ENCODE measurements at regions not wholly inside any gene's neighbourhood (a gene's known extent, or its start where the extent isn't known, plus 50 kb on each side); places are given as distances from the start of the nearest gene placed in this dataset.

DNA sequence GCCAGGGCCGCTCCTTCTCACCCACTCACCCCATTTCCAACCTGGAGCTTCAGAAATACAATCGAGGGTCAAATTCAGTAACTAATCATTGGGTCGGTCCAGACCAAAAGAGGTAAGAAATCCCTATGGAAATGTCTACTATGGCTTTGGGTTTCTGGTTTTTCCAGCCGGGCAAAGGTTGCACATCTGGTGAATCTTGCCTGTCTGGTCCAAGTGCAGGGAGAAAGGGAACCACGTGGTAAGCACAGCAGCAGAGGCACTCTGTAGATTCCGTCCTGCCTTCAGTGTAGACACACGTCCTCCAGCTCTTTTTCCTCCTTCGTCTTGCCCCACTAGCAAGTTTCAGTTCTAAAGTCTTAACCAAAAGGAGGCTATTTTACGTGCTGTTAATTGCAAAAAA is 218.0 kb upstream of the JADE1 start:
- Mint-ChIP-seq H3K4me3 (ENCODE audit: unreplicated experiment) (no peak overlapping the region), H3K36me3 (ENCODE audit: unreplicated experiment) (no peaks in the 10 kb centered on the region), H3K27me3 (ENCODE audit: unreplicated experiment) (no peaks in the 10 kb centered on the region), H3K9me3 (ENCODE audit: unreplicated experiment) (peaks cover 12% of the 10 kb centered on the region), H3K4me1 (ENCODE audit: unreplicated experiment) (peaks cover 2% of the 10 kb centered on the region), H3K27ac (ENCODE audit: unreplicated experiment) (no peak overlapping the region)
- no peak for DNase-seq (ENCODE audit: extremely low spot score, unreplicated experiment)
- TF ChIP-seq, protein P1, sequence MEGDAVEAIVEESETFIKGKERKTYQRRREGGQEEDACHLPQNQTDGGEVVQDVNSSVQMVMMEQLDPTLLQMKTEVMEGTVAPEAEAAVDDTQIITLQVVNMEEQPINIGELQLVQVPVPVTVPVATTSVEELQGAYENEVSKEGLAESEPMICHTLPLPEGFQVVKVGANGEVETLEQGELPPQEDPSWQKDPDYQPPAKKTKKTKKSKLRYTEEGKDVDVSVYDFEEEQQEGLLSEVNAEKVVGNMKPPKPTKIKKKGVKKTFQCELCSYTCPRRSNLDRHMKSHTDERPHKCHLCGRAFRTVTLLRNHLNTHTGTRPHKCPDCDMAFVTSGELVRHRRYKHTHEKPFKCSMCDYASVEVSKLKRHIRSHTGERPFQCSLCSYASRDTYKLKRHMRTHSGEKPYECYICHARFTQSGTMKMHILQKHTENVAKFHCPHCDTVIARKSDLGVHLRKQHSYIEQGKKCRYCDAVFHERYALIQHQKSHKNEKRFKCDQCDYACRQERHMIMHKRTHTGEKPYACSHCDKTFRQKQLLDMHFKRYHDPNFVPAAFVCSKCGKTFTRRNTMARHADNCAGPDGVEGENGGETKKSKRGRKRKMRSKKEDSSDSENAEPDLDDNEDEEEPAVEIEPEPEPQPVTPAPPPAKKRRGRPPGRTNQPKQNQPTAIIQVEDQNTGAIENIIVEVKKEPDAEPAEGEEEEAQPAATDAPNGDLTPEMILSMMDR (IDR thresholded peaks at IDR 0.05) = no peak

DNA sequence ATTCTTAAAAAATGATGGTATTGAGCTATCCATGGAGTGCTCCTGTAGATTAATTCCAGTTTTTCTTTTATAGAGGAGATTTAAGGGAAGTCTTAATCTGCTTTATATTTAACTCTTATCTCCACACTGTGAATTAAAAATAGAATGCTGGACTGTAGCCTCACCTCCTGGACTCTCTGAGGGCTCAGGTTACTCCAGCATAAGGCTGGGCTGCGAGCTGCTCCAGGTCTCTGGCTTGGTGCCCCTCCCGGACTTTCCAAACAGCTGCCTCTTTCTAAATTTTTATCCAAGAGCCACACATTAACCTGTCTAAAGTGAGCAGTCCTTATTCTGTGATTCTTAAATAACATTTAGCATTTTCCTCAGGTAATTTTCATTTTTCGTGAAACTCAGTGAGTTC is 218.7 kb upstream of the JADE1 start:
- peaks cover 9% of the 10 kb centered on the region for H3K9me3 Mint-ChIP-seq (ENCODE audit: unreplicated experiment)

DNA sequence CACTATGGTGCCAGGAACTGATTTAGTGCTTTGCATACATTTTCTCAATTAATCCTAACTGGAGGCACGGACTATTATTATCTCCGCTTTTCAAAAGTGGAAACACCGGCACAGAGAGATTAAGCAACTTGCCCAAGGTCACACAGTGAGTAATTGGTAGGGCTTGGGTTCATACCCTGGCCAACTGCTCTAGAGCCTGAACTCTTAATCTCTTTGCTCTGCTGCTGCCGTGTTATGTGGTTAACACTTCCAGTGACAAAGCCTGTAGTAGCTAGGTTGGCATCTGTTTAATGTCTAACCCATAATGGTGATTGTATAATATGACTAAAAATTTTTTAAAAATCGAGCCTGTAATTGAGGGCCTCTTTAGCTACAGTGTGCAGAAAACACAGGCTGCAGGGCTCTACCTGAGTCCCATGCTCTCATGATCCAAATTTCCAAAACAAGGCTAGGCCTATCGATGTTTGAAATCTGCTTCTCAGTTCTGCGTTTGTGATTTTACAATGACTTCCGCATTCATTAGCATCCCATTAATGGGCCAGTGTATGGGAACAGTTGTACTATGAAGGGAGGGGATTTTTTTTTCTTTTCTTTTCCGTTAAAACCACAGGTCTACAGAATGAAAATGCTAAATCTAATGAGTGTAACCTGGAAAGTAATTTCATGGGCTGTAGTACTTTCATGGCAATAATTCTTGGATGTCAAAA is 219.3 kb upstream of the JADE1 start:
- Mint-ChIP-seq H3K27ac (ENCODE audit: unreplicated experiment) (no peak overlapping the region), H3K9me3 (ENCODE audit: unreplicated experiment) (peaks cover 9% of the 10 kb centered on the region), H3K27me3 (ENCODE audit: unreplicated experiment) (no peaks in the 10 kb centered on the region), H3K36me3 (ENCODE audit: unreplicated experiment) (no peaks in the 10 kb centered on the region), H3K4me3 (ENCODE audit: unreplicated experiment) (no peak overlapping the region), H3K4me1 (ENCODE audit: unreplicated experiment) (peaks cover 2% of the 10 kb centered on the region)
- TF ChIP-seq, protein P1 (IDR thresholded peaks at IDR 0.05) = no peak
- no peak for DNase-seq (ENCODE audit: extremely low spot score, unreplicated experiment)

More for the DNA sequence above, 218.7 kb upstream of the JADE1 start:
- peaks cover 2% of the 10 kb centered on the region for H3K4me1 Mint-ChIP-seq (ENCODE audit: unreplicated experiment)
- no peaks in the 10 kb centered on the region for H3K27me3 Mint-ChIP-seq (ENCODE audit: unreplicated experiment)
- H3K36me3 Mint-ChIP-seq (ENCODE audit: unreplicated experiment) = no peaks in the 10 kb centered on the region
- TF ChIP-seq, protein P1 (IDR thresholded peaks at IDR 0.05) = no peak
- no peak overlapping the region for H3K27ac Mint-ChIP-seq (ENCODE audit: unreplicated experiment)
- H3K4me3 Mint-ChIP-seq (ENCODE audit: unreplicated experiment) = no peak overlapping the region
- no peak for DNase-seq (ENCODE audit: extremely low spot score, unreplicated experiment)

DNA sequence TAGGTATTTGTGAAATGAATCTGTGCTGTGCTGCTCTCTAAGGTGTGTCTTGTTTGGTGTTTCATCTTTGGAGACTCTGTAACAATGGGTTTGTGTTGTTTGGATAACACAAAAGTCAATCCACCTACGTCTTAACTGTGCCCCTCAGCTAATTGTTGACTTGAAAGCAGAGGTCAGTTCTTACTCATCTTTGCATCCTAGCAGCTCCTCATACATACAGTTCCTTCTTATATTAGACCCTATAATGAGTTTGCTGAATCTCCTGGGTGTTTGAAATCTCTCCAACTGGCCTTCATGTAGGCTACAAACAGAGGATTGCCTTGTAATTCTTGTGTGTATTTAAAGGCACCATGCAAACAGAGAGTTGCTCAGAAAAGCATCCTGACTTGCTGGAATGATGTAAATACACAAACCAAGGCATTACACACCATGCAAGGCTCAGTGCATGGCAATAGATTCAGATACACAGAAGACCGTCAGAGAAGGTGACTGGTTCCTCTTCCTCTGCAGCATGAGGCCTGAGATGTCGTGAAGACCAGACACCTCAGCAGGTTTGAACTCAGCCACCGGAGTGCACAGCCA is 220.0 kb upstream of the JADE1 start:
- no peak overlapping the region for H3K4me3 Mint-ChIP-seq (ENCODE audit: unreplicated experiment)
- no peaks in the 10 kb centered on the region for H3K27me3 Mint-ChIP-seq (ENCODE audit: unreplicated experiment)
- no peak for DNase-seq (ENCODE audit: extremely low spot score, unreplicated experiment)
- no peaks in the 10 kb centered on the region for H3K36me3 Mint-ChIP-seq (ENCODE audit: unreplicated experiment)
- H3K9me3 Mint-ChIP-seq (ENCODE audit: unreplicated experiment) = peaks cover 5% of the 10 kb centered on the region
- peaks cover 2% of the 10 kb centered on the region for H3K4me1 Mint-ChIP-seq (ENCODE audit: unreplicated experiment)
- TF ChIP-seq, protein P1 (IDR thresholded peaks at IDR 0.05) = no peak
- no peak overlapping the region for H3K27ac Mint-ChIP-seq (ENCODE audit: unreplicated experiment)

DNA sequence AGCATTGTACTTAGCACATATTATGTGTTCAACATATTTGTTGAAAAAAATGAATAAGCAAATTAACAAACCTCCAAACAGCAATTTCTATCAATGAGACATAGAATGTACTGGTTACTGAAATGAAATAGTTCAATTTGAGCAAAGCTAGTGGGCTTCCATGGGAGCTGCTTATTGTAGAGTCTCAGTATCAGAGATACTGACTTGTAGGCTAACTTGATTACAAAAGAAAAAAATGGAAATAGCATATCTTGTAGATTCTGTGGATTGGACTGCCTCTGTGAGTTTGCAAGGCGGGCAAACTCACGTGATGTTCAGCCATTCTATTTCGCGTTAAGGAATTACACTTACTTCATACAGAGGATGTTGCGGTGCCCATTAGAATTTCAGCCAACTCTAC is 222.1 kb upstream of the JADE1 start:
- TF ChIP-seq, protein P1 (IDR thresholded peaks at IDR 0.05) = no peak
- H3K27ac Mint-ChIP-seq (ENCODE audit: unreplicated experiment) = no peak overlapping the region
- H3K36me3 Mint-ChIP-seq (ENCODE audit: unreplicated experiment) = no peaks in the 10 kb centered on the region
- no peak overlapping the region for H3K4me3 Mint-ChIP-seq (ENCODE audit: unreplicated experiment)
- no peaks in the 10 kb centered on the region for H3K9me3 Mint-ChIP-seq (ENCODE audit: unreplicated experiment)
- peaks cover 2% of the 10 kb centered on the region for H3K4me1 Mint-ChIP-seq (ENCODE audit: unreplicated experiment)
- no peaks in the 10 kb centered on the region for H3K27me3 Mint-ChIP-seq (ENCODE audit: unreplicated experiment)
- no peak for DNase-seq (ENCODE audit: extremely low spot score, unreplicated experiment)
